DND-41 (cell line): ENCODE measurements at regions not wholly inside any gene's neighbourhood (a gene's known extent, or its start where the extent isn't known, plus 50 kb on each side); places are given as distances from the start of the nearest gene placed in this dataset.

Source experiments
- EZH2 ChIP-seq: IDR thresholded peaks from 3 replicates; pipeline ENCODE4 v1.6.1; 2012; ENCODE audit warnings: borderline replicate concordance, low read depth, mild to moderate bottlenecking, moderate library complexity, low read length, inconsistent platforms; ENCODE audit not compliant: severe bottlenecking
- TF ChIP-seq, protein P1 (sequence below): IDR thresholded peaks from 2 replicates; pipeline ENCODE4 v1.5.1; 2012; ENCODE audit warnings: borderline replicate concordance, low read length, moderate library complexity, mild to moderate bottlenecking; ENCODE audit not compliant: poor library complexity, severe bottlenecking; ENCODE audit errors: extremely low read depth

- TF ChIP-seq, protein P1, sequence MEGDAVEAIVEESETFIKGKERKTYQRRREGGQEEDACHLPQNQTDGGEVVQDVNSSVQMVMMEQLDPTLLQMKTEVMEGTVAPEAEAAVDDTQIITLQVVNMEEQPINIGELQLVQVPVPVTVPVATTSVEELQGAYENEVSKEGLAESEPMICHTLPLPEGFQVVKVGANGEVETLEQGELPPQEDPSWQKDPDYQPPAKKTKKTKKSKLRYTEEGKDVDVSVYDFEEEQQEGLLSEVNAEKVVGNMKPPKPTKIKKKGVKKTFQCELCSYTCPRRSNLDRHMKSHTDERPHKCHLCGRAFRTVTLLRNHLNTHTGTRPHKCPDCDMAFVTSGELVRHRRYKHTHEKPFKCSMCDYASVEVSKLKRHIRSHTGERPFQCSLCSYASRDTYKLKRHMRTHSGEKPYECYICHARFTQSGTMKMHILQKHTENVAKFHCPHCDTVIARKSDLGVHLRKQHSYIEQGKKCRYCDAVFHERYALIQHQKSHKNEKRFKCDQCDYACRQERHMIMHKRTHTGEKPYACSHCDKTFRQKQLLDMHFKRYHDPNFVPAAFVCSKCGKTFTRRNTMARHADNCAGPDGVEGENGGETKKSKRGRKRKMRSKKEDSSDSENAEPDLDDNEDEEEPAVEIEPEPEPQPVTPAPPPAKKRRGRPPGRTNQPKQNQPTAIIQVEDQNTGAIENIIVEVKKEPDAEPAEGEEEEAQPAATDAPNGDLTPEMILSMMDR, result no peak
- no peak for TF ChIP-seq EZH2
These were observed 414.6 kb downstream of the RFPL4B start for GRCh38 chr6:112761740-112762139.
